Neural crest cell (in vitro differentiated cells): ENCODE measurements at regions not wholly inside any gene's neighbourhood (a gene's known extent, or its start where the extent isn't known, plus 50 kb on each side); places are given as distances from the start of the nearest gene placed in this dataset.
"Not testable (repeated sequence)": the region's sequence is repeated elsewhere in the genome, so short reads cannot be mapped to it uniquely, and the experiment has no call there.

ENCODE experiments used
- DNase-seq: peaks from one replicate; pipeline ENCODE4 v3.0.0; 2021; ENCODE audit warnings: low read depth, mixed read lengths, low spot score
- H3K27ac Mint-ChIP-seq: one replicate; pipeline ENCODE4 v1.8.0; 2021; ENCODE audit warnings: mild to moderate bottlenecking, mixed read lengths; ENCODE audit not compliant: unreplicated experiment
- H3K27me3 Mint-ChIP-seq: 2 replicates; pipeline ENCODE4 v1.8.0; 2021; ENCODE audit warnings: low read depth, mild to moderate bottlenecking, mixed read lengths
- H3K36me3 Mint-ChIP-seq: 2 replicates; pipeline ENCODE4 v1.8.0; 2021; ENCODE audit warnings: low read depth, mild to moderate bottlenecking, mixed read lengths
- H3K4me1 Mint-ChIP-seq: 2 replicates; pipeline ENCODE4 v1.8.0; 2021; ENCODE audit warnings: mixed read lengths
- H3K4me3 Mint-ChIP-seq: one replicate; pipeline ENCODE4 v1.8.0; 2021; ENCODE audit warnings: mild to moderate bottlenecking, mixed read lengths
- H3K9me3 Mint-ChIP-seq: 2 replicates; pipeline ENCODE4 v1.8.0; 2021; ENCODE audit warnings: mixed read lengths
- CTCF ChIP-seq: fragments of 200-600 bp; sonication (generic); conservative IDR thresholded peaks from 2 replicates; pipeline ENCODE4 v1.5.0; 2021; ENCODE audit warnings: antibody characterized with exemption, mild to moderate bottlenecking

GRCh38 chr2:192410319-192410718 is 215.6 kb upstream of the TMEFF2 start:
- H3K27me3 Mint-ChIP-seq = peaks cover 4% of the 10 kb centered on the region
- TF ChIP-seq CTCF = no peak
- no peaks in the 10 kb centered on the region for H3K4me1 Mint-ChIP-seq
- no peak overlapping the region for H3K27ac Mint-ChIP-seq
- no peak for DNase-seq
- no peaks in the 10 kb centered on the region for H3K36me3 Mint-ChIP-seq
- H3K9me3 Mint-ChIP-seq = no peaks in the 10 kb centered on the region
- H3K4me3 Mint-ChIP-seq = no peak overlapping the region

GRCh38 chr2:192407692-192408091 is 213.0 kb upstream of the TMEFF2 start:
- H3K4me1 Mint-ChIP-seq = no peaks in the 10 kb centered on the region

DNA sequence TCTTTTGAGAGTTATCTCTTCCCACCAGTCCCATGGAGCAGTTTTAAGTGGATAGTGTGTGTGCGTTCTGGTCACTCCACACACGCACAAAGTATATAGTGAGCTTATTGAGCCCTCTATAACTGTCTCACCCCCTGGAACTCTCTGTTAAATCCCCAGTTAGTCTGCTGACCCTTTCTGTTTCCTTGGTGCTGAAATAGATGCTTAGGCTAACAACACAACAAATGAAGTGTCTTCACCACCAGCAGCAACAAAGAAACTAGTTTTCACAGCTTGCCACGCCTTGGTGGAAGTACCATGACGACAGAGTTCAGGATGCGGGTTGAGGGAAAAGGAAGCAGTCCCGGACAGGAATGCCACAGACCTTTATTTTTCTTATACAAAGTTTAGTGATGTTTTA is 203.5 kb upstream of the TMEFF2 start:
- DNase-seq = no peak
- H3K4me3 Mint-ChIP-seq = no peak overlapping the region
- H3K27me3 Mint-ChIP-seq = no peaks in the 10 kb centered on the region
- no peak overlapping the region for H3K27ac Mint-ChIP-seq
- TF ChIP-seq CTCF = no peak
- H3K9me3 Mint-ChIP-seq = no peaks in the 10 kb centered on the region
- no peaks in the 10 kb centered on the region for H3K36me3 Mint-ChIP-seq
- no peaks in the 10 kb centered on the region for H3K4me1 Mint-ChIP-seq

More at GRCh38 chr2:192407692-192408091, 213.0 kb upstream of the TMEFF2 start:
- Mint-ChIP-seq H3K27ac (no peak overlapping the region), H3K4me3 (no peak overlapping the region), H3K9me3 (no peaks in the 10 kb centered on the region), H3K36me3 (no peaks in the 10 kb centered on the region), H3K27me3 (peaks cover 4% of the 10 kb centered on the region)
- DNase-seq = no peak
- no peak for TF ChIP-seq CTCF

DNA sequence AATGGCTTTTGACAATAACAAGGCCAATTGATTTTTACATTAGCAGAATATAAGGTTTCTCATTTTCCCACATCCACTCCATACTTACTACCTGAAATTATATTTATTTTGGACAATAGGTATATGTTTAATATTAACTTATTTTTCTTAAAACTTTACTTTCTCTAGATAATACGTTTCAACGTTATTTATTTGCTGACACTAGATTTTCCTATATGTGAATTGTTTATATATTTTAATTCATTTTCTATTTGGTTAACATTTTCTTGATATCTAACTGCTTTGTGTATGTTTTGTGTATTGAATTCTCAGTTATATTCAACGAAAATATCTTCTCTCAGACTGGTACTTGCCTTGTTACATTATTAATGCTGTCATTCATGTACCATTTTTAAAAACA is 199.9 kb upstream of the TMEFF2 start:
- H3K4me3 Mint-ChIP-seq = no peak overlapping the region
- no peak for TF ChIP-seq CTCF
- no peaks in the 10 kb centered on the region for H3K27me3 Mint-ChIP-seq
- no peaks in the 10 kb centered on the region for H3K36me3 Mint-ChIP-seq
- DNase-seq = no peak
- H3K9me3 Mint-ChIP-seq = no peaks in the 10 kb centered on the region
- H3K4me1 Mint-ChIP-seq = no peaks in the 10 kb centered on the region
- no peak overlapping the region for H3K27ac Mint-ChIP-seq

- no peaks in the 10 kb centered on the region for H3K4me1 Mint-ChIP-seq
- TF ChIP-seq CTCF = no peak
- no peak for DNase-seq
Observed at GRCh38 chr2:192391041-192391440, 196.3 kb upstream of the TMEFF2 start.

GRCh38 chr2:192390401-192390800 is 195.7 kb upstream of the TMEFF2 start:
- H3K4me3 Mint-ChIP-seq = no peak overlapping the region
- H3K27me3 Mint-ChIP-seq = no peaks in the 10 kb centered on the region
- no peak for DNase-seq
- peaks cover 9% of the 10 kb centered on the region for H3K9me3 Mint-ChIP-seq
- TF ChIP-seq CTCF = no peak
- no peaks in the 10 kb centered on the region for H3K4me1 Mint-ChIP-seq
- H3K36me3 Mint-ChIP-seq = no peaks in the 10 kb centered on the region
- H3K27ac Mint-ChIP-seq = no peak overlapping the region

More at GRCh38 chr2:192391041-192391440, 196.3 kb upstream of the TMEFF2 start:
- no peaks in the 10 kb centered on the region for H3K27me3 Mint-ChIP-seq
- no peak overlapping the region for H3K27ac Mint-ChIP-seq
- H3K4me3 Mint-ChIP-seq = no peak overlapping the region
- H3K9me3 Mint-ChIP-seq = peaks cover 5% of the 10 kb centered on the region
- no peaks in the 10 kb centered on the region for H3K36me3 Mint-ChIP-seq

- not testable (repeated sequence) for H3K36me3 Mint-ChIP-seq, H3K4me3 Mint-ChIP-seq, H3K27ac Mint-ChIP-seq, H3K4me1 Mint-ChIP-seq, DNase-seq, H3K27me3 Mint-ChIP-seq
- H3K9me3 Mint-ChIP-seq = peaks cover 12% of the 10 kb centered on the region
Observed at GRCh38 chr2:192384191-192384590, 189.5 kb upstream of the TMEFF2 start.
